H1 (cell line): ENCODE measurements at regions not wholly inside any gene's neighbourhood (a gene's known extent, or its start where the extent isn't known, plus 50 kb on each side); places are given as distances from the start of the nearest gene placed in this dataset.

Source experiments
- KDM4A ChIP-seq: IDR thresholded peaks from one replicate; pipeline ENCODE4 v1.7.1; 2012; ENCODE audit warnings: low read depth, mild to moderate bottlenecking, moderate library complexity, low read length, inconsistent platforms; ENCODE audit not compliant: severe bottlenecking
- SIRT6 ChIP-seq: IDR thresholded peaks from one replicate; pipeline ENCODE4 v1.7.1; 2012; ENCODE audit warnings: low read length, inconsistent platforms

- TF ChIP-seq KDM4A (no peak), SIRT6 (no peak)
Measured at GRCh38 chr7:110347081-110347480, 743.8 kb upstream of the LRRN3 start (continued).
